Peyer's patch (tissue), 4 donors: ENCODE measurements at regions not wholly inside any gene's neighbourhood (a gene's known extent, or its start where the extent isn't known, plus 50 kb on each side); places are given as distances from the start of the nearest gene placed in this dataset.

Experiments
- POLR2A ChIP-seq, 2 donors: fragments of 450-650 bp; IDR thresholded peaks; one replicate each; pipeline ENCODE4 v1.5.1; 2017; ENCODE audit warnings: antibody characterized with exemption in 2 of 2, mild to moderate bottlenecking in 2 of 2, moderate library complexity in 2 of 2
- TF ChIP-seq, protein P1 (sequence below), 6 experiments: fragments of 450-650 bp in 4 of 6; fragments of 200-600 bp in 2 of 6; sonication (generic) in 1 of 6; IDR thresholded peaks; one replicate each; pipeline ENCODE4 v1.5.1; 2017 to 2019; ENCODE audit warnings: antibody characterized with exemption in 6 of 6, mild to moderate bottlenecking in 3 of 6, moderate library complexity in 1 of 6

DNA sequence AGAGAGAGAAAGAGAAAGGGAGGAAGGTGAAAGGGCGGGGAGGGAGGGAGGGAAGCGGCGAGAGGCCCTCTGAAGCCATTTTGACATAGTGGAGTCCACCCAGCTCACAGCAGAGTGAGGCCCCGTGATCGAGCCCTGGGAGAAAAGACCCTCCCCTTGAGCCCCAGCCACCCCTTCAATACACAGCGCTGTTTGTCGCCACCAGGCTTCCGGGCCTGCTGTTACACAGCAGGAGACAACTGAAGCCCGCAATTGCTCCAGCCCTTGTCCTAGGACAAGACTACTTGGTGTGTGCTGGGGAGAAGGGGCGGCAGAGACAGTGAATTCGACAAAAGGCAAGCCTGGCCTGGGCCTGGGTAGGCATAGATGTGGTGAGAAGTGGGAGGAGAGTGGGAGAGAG is 67.3 kb downstream of the PRR18 start:
- TF ChIP-seq, protein P1, sequence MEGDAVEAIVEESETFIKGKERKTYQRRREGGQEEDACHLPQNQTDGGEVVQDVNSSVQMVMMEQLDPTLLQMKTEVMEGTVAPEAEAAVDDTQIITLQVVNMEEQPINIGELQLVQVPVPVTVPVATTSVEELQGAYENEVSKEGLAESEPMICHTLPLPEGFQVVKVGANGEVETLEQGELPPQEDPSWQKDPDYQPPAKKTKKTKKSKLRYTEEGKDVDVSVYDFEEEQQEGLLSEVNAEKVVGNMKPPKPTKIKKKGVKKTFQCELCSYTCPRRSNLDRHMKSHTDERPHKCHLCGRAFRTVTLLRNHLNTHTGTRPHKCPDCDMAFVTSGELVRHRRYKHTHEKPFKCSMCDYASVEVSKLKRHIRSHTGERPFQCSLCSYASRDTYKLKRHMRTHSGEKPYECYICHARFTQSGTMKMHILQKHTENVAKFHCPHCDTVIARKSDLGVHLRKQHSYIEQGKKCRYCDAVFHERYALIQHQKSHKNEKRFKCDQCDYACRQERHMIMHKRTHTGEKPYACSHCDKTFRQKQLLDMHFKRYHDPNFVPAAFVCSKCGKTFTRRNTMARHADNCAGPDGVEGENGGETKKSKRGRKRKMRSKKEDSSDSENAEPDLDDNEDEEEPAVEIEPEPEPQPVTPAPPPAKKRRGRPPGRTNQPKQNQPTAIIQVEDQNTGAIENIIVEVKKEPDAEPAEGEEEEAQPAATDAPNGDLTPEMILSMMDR (IDR thresholded peaks at IDR 0.05): no peak
- TF ChIP-seq POLR2A (IDR thresholded peaks at IDR 0.05): no peak
